Middle frontal gyrus (tissue), 1 donor: ENCODE measurements at regions not wholly inside any gene's neighbourhood (a gene's known extent, or its start where the extent isn't known, plus 50 kb on each side); places are given as distances from the start of the nearest gene placed in this dataset.
A peak's percentile ranks its signal among the peaks of the same experiment; 100 is the strongest.
"Not testable (repeated sequence)": the region's sequence is repeated elsewhere in the genome, so short reads cannot be mapped to it uniquely, and the experiment has no call there.

Experiments used
- DNase-seq: peaks from one replicate; pipeline ENCODE4 v3.0.0-alpha.2; 2015; ENCODE audit warnings: low spot score; ENCODE audit errors: extremely low spot score

DNA sequence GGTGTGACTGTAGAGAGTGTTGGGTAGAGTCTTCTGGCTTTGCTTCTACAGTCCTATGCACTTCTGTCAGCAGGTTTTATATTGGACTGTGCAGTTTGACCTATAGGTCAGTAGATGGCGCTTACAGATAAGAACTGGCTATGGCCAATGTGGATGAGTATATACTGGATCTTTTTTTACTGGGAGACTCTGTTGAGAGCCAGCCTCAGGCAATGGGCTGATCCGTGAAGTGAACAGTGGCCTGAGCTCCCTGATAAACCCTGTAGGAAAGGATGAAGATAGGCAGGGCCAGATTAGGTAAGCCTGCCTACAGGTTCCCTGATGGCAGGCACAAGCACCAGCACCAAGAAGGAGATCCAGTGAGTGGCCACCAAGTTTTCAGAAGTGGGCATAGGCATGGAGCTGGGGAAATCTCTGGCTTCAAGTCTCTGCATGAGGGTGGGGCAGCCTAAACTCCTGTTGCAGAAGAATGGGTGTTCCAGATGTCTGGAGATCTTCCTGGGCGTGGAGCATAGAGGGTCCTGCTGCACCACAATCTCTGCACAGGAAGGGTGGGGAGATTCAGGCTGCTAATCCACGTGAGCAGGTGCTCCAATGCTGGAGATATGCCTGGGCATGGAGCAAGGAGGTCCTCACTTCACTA lies 326.0 kb upstream of the SGO1 start:
- DNase-seq: peak; percentile 45

GRCh38 chr3:20510396-20510795 lies 324.4 kb upstream of the SGO1 start:
- no peak for DNase-seq

GRCh38 chr3:20503394-20504082 lies 317.5 kb upstream of the SGO1 start:
- no peak for DNase-seq

GRCh38 chr3:20490996-20491395 lies 305.0 kb upstream of the SGO1 start:
- no peak for DNase-seq

GRCh38 chr3:20488151-20488550 lies 302.1 kb upstream of the SGO1 start:
- no peak for DNase-seq

GRCh38 chr3:20484126-20484525 lies 298.1 kb upstream of the SGO1 start:
- no peak for DNase-seq

DNA sequence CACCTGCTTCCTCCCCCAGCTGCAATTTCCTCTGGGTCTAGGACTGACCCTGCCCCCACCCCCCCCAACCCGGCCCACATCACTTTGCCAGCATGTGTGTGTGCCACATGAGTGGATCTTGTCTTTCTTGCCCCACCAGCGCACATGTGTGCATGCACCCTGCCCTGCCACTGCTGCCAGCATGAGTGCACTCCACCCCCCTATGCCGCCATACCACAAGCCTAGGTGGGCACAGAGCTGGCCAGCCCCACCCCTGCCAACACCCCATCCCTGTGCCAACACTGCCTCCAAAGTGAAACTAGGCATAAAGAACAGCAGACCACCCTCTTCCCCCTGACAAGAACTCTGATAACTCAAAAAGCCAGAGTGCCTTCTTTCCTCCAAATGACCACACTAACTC lies 296.3 kb upstream of the SGO1 start:
- DNase-seq: no peak

DNA sequence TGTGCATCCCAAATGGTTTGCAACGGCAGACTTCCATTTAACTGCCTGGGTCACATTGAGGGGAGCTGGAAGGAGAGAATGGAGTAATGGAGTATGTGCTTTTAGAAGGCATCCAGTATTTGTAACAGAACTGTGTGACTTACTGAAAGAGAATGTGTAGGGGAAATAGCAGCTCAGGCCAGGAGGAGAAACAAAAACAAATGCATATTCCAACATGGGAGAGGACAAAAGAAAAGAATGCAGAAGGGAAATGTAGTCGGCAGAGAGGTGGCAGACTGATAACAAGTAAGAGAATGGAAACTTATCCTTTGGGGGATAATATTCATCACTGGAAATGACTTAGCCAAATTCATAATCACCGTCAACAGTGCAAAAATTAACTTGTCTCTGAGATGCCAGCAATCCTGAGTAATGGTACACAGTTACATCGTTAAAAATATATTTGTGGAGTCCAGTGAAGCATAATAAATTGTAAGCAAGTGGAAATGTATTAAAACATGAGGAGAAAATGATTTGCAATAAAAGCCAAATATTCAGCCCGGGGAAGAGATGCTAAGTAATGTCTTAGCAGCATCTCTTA lies 294.9 kb upstream of the SGO1 start:
- no peak for DNase-seq

DNA sequence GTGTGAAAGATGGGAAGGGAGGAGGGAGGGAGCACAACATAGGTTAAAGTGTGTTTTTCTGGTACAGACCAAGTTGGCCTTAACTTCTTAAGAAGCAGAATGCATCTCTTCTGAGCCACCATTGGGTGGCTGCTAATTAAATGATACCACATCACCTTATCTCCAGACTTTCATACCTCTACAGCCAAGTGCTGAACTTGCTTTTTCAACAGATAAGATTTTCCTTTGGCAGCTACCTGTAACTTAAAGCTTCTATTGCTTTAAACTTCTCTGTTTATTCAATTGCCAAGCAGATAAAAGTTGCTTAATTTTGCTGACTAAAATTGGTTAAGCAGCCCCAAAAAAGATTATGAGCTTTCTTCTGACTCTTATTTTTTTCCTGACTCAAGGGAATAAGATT lies 292.4 kb upstream of the SGO1 start:
- DNase-seq: no peak

GRCh38 chr3:20464237-20464636 lies 278.2 kb upstream of the SGO1 start:
- not testable (repeated sequence) for DNase-seq

DNA sequence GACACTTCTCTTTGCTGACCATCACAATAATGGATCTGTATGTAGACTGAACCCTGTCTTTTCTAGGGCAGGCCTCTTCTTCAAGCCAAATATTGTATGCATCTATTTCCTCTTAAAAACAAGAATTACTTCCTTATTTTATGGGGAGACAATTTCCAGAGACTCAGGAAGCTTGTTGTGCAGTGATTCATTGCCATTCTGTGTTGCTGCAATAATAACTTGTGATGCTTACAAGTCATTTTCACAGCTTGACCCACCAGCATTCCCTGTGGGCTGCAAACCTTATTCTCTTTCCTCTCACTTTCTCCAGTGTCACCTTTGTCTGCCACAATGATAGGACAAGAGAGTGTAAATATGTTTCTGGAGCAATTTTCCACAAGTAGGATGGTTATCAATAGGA lies 276.7 kb upstream of the SGO1 start:
- no peak for DNase-seq

GRCh38 chr3:20462226-20462625 lies 276.2 kb upstream of the SGO1 start:
- DNase-seq: no peak

GRCh38 chr3:20458994-20459716 lies 273.1 kb upstream of the SGO1 start:
- DNase-seq: no peak

DNA sequence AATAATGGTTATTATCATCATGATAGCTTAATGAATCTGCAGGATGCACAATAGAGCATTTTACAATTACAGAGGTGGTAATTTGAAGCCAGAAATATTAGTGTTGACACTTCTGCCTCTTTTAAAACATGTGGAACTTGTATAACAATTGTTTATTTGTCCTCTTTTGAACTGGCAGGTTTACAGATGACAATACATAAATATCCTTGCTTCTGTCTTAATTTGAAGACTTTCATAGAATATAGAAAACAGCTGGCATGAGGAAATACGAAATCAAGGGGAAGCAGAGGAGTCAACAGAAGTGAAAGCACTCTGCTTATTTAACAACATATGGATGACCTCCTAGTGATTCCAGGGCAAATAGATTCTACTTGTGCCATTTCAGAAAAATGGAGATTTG lies 270.5 kb upstream of the SGO1 start:
- DNase-seq: no peak

DNA sequence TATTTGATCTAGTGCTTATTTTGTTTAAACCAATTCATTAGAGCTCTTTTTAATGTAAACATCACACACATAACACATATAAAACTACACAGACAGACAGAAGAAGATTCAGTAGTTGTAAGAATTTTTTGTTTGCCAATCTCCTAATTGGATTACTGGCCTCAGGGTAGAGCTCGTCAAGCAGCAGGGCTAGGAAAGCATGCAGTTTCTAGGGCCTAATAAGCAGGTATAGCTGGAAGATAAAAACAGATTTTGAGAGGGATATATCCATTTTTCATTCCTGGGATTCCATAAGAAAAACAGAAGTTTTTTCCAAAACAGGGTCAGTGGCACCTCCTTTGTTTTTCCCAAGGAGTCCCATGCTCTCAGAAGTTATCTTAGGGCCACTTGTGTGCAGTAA lies 265.2 kb upstream of the SGO1 start:
- DNase-seq: no peak

DNA sequence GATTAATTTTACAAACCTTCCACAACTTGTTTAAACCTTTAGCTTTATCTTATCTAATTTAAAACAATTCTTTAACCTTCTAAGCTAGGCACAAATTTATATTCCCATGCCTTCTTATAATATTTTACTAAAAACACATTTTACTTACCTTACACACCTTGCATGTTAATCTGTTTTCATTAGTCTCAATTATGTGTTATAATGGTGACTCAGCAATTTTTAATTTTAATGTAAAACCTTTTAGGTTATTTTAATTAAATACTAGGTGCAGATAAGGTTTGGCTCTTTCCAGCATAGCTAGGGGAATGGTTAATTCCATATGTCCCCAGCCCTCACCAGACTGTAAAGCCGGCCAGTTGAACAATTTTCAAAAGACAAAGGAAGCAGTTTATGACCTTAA lies 264.6 kb upstream of the SGO1 start:
- DNase-seq: no peak

DNA sequence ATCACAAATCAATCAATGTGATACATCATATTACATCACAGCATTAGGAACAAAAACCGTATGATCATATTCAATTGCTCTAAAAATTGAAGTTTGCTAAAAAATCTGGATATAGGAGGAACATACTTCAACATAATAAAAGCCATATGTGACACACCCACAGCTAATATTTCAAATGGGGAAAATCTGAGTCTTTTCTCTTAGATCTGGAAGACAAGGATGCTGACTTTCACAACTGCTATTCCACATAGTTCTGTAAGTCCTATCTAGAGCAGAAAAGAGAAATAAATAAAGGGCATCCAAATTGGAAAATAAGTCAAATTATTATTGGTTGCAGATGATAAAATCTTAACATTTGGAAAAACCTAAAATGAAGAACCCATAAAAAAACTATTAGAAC lies 256.8 kb upstream of the SGO1 start:
- DNase-seq: no peak

- DNase-seq: not testable (repeated sequence)
Measured at GRCh38 chr3:20427268-20427667, 241.3 kb upstream of the SGO1 start.

- DNase-seq: no peak
Measured at GRCh38 chr3:20425138-20425537, 239.1 kb upstream of the SGO1 start.

GRCh38 chr3:20424086-20424485 lies 238.1 kb upstream of the SGO1 start:
- no peak for DNase-seq

- DNase-seq: no peak
Measured at GRCh38 chr3:20422391-20422790, 236.4 kb upstream of the SGO1 start.

- no peak for DNase-seq
Measured at GRCh38 chr3:20417388-20418108, 231.5 kb upstream of the SGO1 start.
